ENCODE measurements at regions not wholly inside any gene's neighbourhood (a gene's known extent, or its start where the extent isn't known, plus 50 kb on each side); places are given as distances from the start of the nearest gene placed in this dataset.

DNA sequence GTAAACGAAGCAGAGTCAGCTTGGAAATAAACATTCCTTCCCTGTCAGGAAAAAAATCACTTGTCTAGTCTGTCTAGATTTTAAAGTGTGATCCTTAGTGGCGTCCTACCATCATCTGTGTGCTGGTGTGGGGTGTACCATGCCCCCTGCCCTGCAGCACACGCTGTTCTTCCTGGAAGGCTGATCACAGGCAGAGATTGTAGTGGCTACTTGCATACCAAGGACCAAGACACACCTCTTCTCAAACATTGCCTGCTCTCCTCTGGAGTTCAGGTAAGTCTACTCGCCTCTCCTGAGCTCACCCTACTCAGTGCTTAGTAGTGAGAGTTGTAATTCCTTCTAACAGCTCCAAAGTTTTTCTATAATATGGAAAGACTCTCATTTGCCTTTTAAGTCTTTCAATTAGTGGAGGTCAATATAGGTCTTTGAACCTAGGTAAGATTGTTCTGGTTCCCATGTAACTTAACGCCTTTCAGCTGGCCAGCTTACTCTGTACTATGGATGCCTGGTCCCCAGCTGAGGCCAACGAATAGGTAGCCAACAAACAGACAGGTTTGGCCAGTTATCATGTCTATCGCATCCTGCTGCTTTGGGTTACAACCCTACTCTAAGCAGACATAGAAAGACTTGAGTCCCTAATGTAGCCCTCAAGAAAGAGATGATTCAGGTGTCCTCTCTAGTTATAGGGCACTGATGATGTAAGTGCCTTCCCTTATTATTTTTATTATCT is 55.4 kb downstream of the XCL1 start:
- no peaks in the 10 kb centered on the region for H3K9me3 Mint-ChIP-seq (ENCODE audit: low read depth)

GRCh38 chr1:168634951-168635532 is 58.6 kb downstream of the XCL1 start:
- Mint-ChIP-seq H3K27me3 (peaks cover 11% of the 10 kb centered on the region), H3K4me1 (no peaks in the 10 kb centered on the region), H3K36me3 (ENCODE audit: low read depth) (no peaks in the 10 kb centered on the region), H3K9me3 (ENCODE audit: low read depth) (no peaks in the 10 kb centered on the region), H3K4me3 (no peak overlapping the region), H3K27ac (no peak overlapping the region)
- CTCF ChIA-PET, result interaction anchor here (1.2 kb wide), 1 partner anchor 16 kb away, joined by 5 read pairs; no protein-coding TSS in a partner anchor
- intact Hi-C loops (cut with DNase I, micrococcal nuclease), result no loop called here
- ATAC-seq, result no peak
- DNase-seq, result no peak
- POLR2A ChIA-PET, result no interaction called here

More for the DNA sequence above, 55.4 kb downstream of the XCL1 start:
- ChIA-PET POLR2A (no interaction called here), CTCF (no interaction called here)
- DNase-seq (no peak), ATAC-seq (no peak)
- no peak overlapping the region for H3K27ac Mint-ChIP-seq
- no peaks in the 10 kb centered on the region for H3K36me3 Mint-ChIP-seq (ENCODE audit: low read depth)
- peaks cover 9% of the 10 kb centered on the region for H3K4me1 Mint-ChIP-seq
- intact Hi-C loops (cut with DNase I, micrococcal nuclease), result no loop called here
- peaks cover 25% of the 10 kb centered on the region for H3K27me3 Mint-ChIP-seq
- no peak overlapping the region for H3K4me3 Mint-ChIP-seq

GRCh38 chr1:168636200-168636599 is 59.8 kb downstream of the XCL1 start:
- no peaks in the 10 kb centered on the region for H3K36me3 Mint-ChIP-seq (ENCODE audit: low read depth)
- H3K27ac Mint-ChIP-seq, result no peak overlapping the region
- H3K4me3 Mint-ChIP-seq, result no peak overlapping the region
- H3K9me3 Mint-ChIP-seq (ENCODE audit: low read depth), result no peaks in the 10 kb centered on the region
- ChIA-PET POLR2A (no interaction called here), CTCF (interaction anchor here (0.6 to 2.3 kb wide), 8 partner anchors 9 to 1255 kb away, joined by 3 to 15 read pairs (median 4); no protein-coding TSS in a partner anchor)
- no peak for ATAC-seq
- no peaks in the 10 kb centered on the region for H3K4me1 Mint-ChIP-seq
- peaks cover 8% of the 10 kb centered on the region for H3K27me3 Mint-ChIP-seq
- no peak for DNase-seq
- intact Hi-C loops (cut with DNase I, micrococcal nuclease), result no loop called here

- H3K4me1 Mint-ChIP-seq, result no peaks in the 10 kb centered on the region
- no peaks in the 10 kb centered on the region for H3K36me3 Mint-ChIP-seq (ENCODE audit: low read depth)
- no peaks in the 10 kb centered on the region for H3K9me3 Mint-ChIP-seq (ENCODE audit: low read depth)
- intact Hi-C loops (cut with DNase I, micrococcal nuclease), result no loop called here
- peaks cover 11% of the 10 kb centered on the region for H3K27me3 Mint-ChIP-seq
- H3K4me3 Mint-ChIP-seq, result no peak overlapping the region
- POLR2A ChIA-PET, result no interaction called here
- ATAC-seq (no peak), DNase-seq (no peak)
- no peak overlapping the region for H3K27ac Mint-ChIP-seq
- CTCF ChIA-PET, result interaction anchor here (0.6 to 2.3 kb wide), 11 partner anchors 9 to 1254 kb away, joined by 3 to 15 read pairs (median 4); no protein-coding TSS in a partner anchor
These were observed 60.3 kb downstream of the XCL1 start for GRCh38 chr1:168636642-168637111.

DNA sequence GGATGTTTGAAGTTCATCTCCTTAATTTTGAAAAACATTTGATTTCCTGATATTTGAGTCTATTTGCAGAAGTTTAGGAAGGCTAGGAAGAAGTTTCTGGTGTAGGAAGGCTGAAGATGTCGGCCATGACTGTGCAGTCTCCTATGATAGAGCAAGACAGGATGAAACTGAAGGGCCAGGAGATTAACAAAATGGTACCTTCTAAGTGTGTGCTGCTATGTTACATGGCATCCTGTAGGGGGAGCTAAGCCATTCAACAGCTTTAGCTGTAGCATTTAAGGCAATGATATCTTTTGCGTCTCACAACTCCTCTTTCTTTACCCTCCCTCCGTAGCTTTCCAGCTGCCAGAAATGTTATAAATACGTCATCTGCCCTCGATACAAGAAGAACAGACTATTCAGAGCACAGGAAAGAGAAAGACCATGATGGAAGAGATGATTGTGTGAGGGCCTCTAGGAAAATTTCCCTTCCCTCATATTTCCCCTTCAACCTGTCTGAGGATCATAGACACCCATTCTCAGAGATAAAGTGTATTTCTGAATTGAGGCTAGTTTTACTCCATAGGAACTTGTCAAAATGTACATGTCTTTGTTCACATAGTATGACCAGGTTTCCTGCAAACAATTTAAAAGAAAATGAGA is 61.1 kb downstream of the XCL1 start:
- H3K4me1 Mint-ChIP-seq, result no peaks in the 10 kb centered on the region
- peaks cover 9% of the 10 kb centered on the region for H3K27me3 Mint-ChIP-seq
- no peaks in the 10 kb centered on the region for H3K9me3 Mint-ChIP-seq (ENCODE audit: low read depth)
- CTCF ChIA-PET, result interaction anchor here (0.6 to 2.3 kb wide), 12 partner anchors 8 to 1254 kb away, joined by 3 to 15 read pairs (median 4); no protein-coding TSS in a partner anchor
- H3K36me3 Mint-ChIP-seq (ENCODE audit: low read depth), result no peaks in the 10 kb centered on the region
- no peak overlapping the region for H3K27ac Mint-ChIP-seq
- DNase-seq, result no peak
- H3K4me3 Mint-ChIP-seq, result no peak overlapping the region
- POLR2A ChIA-PET, result no interaction called here
- intact Hi-C loops (cut with DNase I, micrococcal nuclease), result no loop called here
- peak; percentile 65 for ATAC-seq

DNA sequence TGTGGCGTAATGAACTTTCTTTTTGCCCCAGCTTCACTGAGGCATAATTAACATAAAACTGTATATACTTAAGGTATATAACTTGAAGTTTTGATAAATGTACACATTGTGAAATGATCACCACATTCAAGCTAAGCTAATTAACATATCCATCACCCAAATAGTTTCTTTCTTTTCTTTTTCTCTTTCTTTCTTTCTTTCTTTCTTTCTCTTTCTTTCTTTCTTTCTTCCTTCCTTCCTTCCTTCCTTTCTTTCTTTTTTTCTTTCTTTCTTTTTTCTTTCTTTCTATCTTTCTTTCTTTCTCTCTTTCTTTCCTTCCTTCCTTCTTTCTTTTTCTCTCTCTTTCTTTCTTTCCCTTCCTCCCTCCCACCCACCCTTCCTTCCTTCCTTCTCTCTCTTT is 62.5 kb downstream of the XCL1 start:
- Mint-ChIP-seq H3K36me3 (ENCODE audit: low read depth) (no peaks in the 10 kb centered on the region), H3K27ac (no peak overlapping the region), H3K4me1 (no peaks in the 10 kb centered on the region), H3K4me3 (no peak overlapping the region), H3K27me3 (peaks cover 8% of the 10 kb centered on the region), H3K9me3 (ENCODE audit: low read depth) (no peaks in the 10 kb centered on the region)
- ATAC-seq, result no peak
- DNase-seq, result no peak
- ChIA-PET POLR2A (no interaction called here), CTCF (no interaction called here)
- intact Hi-C loops (cut with DNase I, micrococcal nuclease), result no loop called here

DNA sequence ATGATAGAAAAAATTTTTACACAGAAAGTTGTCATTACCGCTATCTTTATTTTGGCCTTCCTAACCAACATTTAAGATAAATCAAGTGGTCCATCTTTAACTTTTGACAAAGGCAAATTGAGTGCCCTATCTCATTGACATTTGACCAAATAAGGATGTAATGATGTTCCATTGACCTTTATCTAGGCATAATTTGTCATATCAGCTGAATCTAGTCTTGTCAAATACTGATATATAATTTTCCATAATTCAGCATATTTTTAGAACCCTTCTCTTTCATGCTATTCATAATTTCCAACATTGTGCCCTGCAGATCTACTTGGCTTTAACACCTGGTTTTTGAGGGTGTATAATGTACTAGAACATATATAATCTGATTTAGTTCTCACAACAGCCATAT is 63.8 kb downstream of the XCL1 start:
- ATAC-seq (no peak), DNase-seq (no peak)
- Mint-ChIP-seq H3K27me3 (peaks cover 8% of the 10 kb centered on the region), H3K4me3 (no peak overlapping the region), H3K27ac (no peak overlapping the region), H3K36me3 (ENCODE audit: low read depth) (no peaks in the 10 kb centered on the region), H3K9me3 (ENCODE audit: low read depth) (no peaks in the 10 kb centered on the region), H3K4me1 (no peaks in the 10 kb centered on the region)
- ChIA-PET CTCF (interaction anchor here (0.6 kb wide), 1 partner anchor 734 kb away, joined by 3 read pairs; no protein-coding TSS in a partner anchor), POLR2A (no interaction called here)
- intact Hi-C loops (cut with DNase I, micrococcal nuclease), result no loop called here

DNA sequence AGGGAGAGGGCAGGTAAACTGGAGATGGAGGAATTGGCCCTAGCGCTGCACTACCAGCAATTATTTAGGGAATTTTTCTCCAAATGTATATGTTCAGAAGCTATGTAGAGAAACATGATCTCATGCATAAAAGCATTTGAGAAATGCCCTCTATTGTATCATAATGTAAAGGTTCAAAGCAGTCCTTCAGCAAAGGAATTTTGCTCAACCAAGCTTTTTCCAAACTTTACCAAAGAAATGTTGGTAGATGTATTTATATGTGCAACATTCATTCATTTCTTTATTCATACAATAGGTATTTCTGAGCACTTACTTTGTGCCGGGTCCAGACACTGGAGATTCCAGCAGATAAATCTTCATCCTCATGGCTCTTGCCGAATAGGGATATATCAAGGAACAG is 64.4 kb downstream of the XCL1 start:
- peaks cover 4% of the 10 kb centered on the region for H3K27me3 Mint-ChIP-seq

DNA sequence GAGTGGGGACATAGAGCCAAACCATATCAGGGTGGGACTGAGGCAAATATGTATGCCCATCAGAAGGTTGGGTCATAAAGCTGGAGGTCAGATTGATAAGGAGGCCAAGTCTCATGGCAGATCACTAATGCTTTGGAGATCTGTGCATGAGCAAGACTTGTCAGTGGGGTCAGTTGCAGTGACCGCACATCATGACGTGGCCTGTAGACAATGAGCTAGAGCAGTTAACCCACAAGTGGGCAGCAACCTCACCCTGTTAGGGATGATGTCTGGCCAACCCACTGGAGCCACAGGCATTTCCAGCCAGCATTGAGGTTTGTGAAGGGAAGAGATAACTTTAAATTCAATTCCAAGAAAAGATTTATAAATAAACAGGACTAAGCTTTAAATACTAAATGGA is 66.7 kb downstream of the XCL1 start:
- Mint-ChIP-seq H3K9me3 (ENCODE audit: low read depth) (no peaks in the 10 kb centered on the region), H3K4me1 (no peaks in the 10 kb centered on the region), H3K27ac (no peak overlapping the region), H3K4me3 (no peak overlapping the region), H3K36me3 (ENCODE audit: low read depth) (no peaks in the 10 kb centered on the region), H3K27me3 (peaks cover 4% of the 10 kb centered on the region)
- ChIA-PET CTCF (no interaction called here), POLR2A (no interaction called here)
- ATAC-seq (no peak), DNase-seq (no peak)
- intact Hi-C loops (cut with DNase I, micrococcal nuclease), result no loop called here

More for the DNA sequence above, 64.4 kb downstream of the XCL1 start:
- H3K9me3 Mint-ChIP-seq (ENCODE audit: low read depth), result no peaks in the 10 kb centered on the region
- intact Hi-C loops (cut with DNase I, micrococcal nuclease), result no loop called here
- CTCF ChIA-PET, result interaction anchor here (0.6 kb wide), 1 partner anchor 733 kb away, joined by 3 read pairs; no protein-coding TSS in a partner anchor
- ATAC-seq (no peak), DNase-seq (no peak)
- H3K4me1 Mint-ChIP-seq, result no peaks in the 10 kb centered on the region
- H3K36me3 Mint-ChIP-seq (ENCODE audit: low read depth), result no peaks in the 10 kb centered on the region
- H3K4me3 Mint-ChIP-seq, result no peak overlapping the region
- H3K27ac Mint-ChIP-seq, result no peak overlapping the region
- POLR2A ChIA-PET, result no interaction called here

All from activated CD4-positive, alpha-beta T cell treated with anti-CD3 and anti-CD28 coated beads for 36 hours (primary cell).